OCI-LY1 (cell line): ENCODE measurements at regions not wholly inside any gene's neighbourhood (a gene's known extent, or its start where the extent isn't known, plus 50 kb on each side); places are given as distances from the start of the nearest gene placed in this dataset.

Experiments used
- H2AFZ ChIP-seq: fragments of 200-600 bp; sonication (generic), shearing (Covaris generic); 2 replicates; pipeline ENCODE4 v1.6.0; 2014; ENCODE audit warnings: antibody characterized with exemption, mild to moderate bottlenecking, low read length
- H3F3A ChIP-seq: fragments of 200-600 bp; sonication (generic), shearing (Covaris generic); 2 replicates; pipeline ENCODE4 v1.6.0; 2014; ENCODE audit warnings: mild to moderate bottlenecking, antibody characterized with exemption, low read length, moderate library complexity; ENCODE audit not compliant: insufficient read depth
- H3K27ac ChIP-seq: fragments of 200-600 bp; sonication (generic); 2 replicates; pipeline ENCODE4 v1.5.1; 2014; ENCODE audit warnings: low read length, mixed run types, mild to moderate bottlenecking, low read depth; ENCODE audit not compliant: poor library complexity, severe bottlenecking
- H3K27me3 ChIP-seq: fragments of 200-600 bp; sonication (generic); 2 replicates; pipeline ENCODE4 v1.6.0; 2014; ENCODE audit warnings: antibody characterized with exemption, mild to moderate bottlenecking, low read length, moderate library complexity; ENCODE audit not compliant: insufficient read depth
- H3K36me3 ChIP-seq: fragments of 200-600 bp; sonication (generic); 2 replicates; pipeline ENCODE4 v1.6.1; 2014; ENCODE audit warnings: mild to moderate bottlenecking, antibody characterized with exemption, low read length, moderate library complexity, mixed read lengths; ENCODE audit not compliant: insufficient read depth
- H3K4me1 ChIP-seq: fragments of 200-600 bp; sonication (generic); 2 replicates; pipeline ENCODE4 v1.5.1; 2014; ENCODE audit warnings: mild to moderate bottlenecking, low read length, moderate library complexity; ENCODE audit not compliant: insufficient read depth, severe bottlenecking
- H3K4me2 ChIP-seq: fragments of 200-600 bp; sonication (generic), shearing (Covaris generic); 2 replicates; pipeline ENCODE4 v1.6.1; 2014; ENCODE audit warnings: low read length
- H3K4me3 ChIP-seq: fragments of 200-600 bp; sonication (generic); 2 replicates; pipeline ENCODE4 v1.5.1; 2014; ENCODE audit warnings: low read length, low read depth, mild to moderate bottlenecking, mixed read lengths; ENCODE audit not compliant: poor library complexity, severe bottlenecking
- H3K79me2 ChIP-seq: fragments of 200-600 bp; shearing (Covaris generic); 2 replicates; pipeline ENCODE4 v1.6.1; 2016; ENCODE audit warnings: mixed run types, low read length, mixed read lengths; ENCODE audit not compliant: insufficient read depth
- H3K9ac ChIP-seq: fragments of 200-600 bp; sonication (generic), shearing (Covaris generic); 2 replicates; pipeline ENCODE4 v1.6.1; 2014; ENCODE audit warnings: mild to moderate bottlenecking, low read length, mixed read lengths
- H3K9me2 ChIP-seq: fragments of 200-600 bp; sonication (generic), shearing (Covaris generic); 2 replicates; pipeline ENCODE4 v1.6.1; 2014; ENCODE audit warnings: low read depth, mild to moderate bottlenecking, low read length, mixed read lengths
- H3K9me3 ChIP-seq: fragments of 200-600 bp; shearing (Covaris generic); 2 replicates; pipeline ENCODE4 v1.6.1; 2014; ENCODE audit warnings: low read length, mixed read lengths
- H4K20me1 ChIP-seq: fragments of 200-600 bp; sonication (generic), shearing (Covaris generic); 2 replicates; pipeline ENCODE4 v1.6.0; 2016; ENCODE audit warnings: mild to moderate bottlenecking, low read length; ENCODE audit not compliant: insufficient read depth
- CTCF ChIP-seq: fragments of 200-600 bp; sonication (generic), shearing (Covaris generic); IDR thresholded peaks from 2 replicates; pipeline ENCODE4 v1.5.1; 2017; ENCODE audit warnings: mild to moderate bottlenecking, antibody characterized with exemption, low read length, moderate library complexity, mixed read lengths
- EZH2 ChIP-seq: fragments of 200-600 bp; sonication (generic), shearing (Covaris generic); IDR thresholded peaks from 2 replicates; pipeline ENCODE4 v1.8.0; 2017; ENCODE audit warnings: borderline replicate concordance, mixed run types, mild to moderate bottlenecking, antibody characterized with exemption, low read length, moderate library complexity, mixed read lengths

GRCh38 chr14:101325319-101325718, 236.0 kb upstream of the DIO3 start:
- Histone ChIP-seq H2AFZ (no peak overlapping the region), H3K9me3 (no peaks in the 10 kb centered on the region), H3K27ac (no peak overlapping the region), H3K9ac (no peak overlapping the region), H3K4me3 (no peak overlapping the region), H3K9me2 (no peaks in the 10 kb centered on the region), H3K4me2 (no peak overlapping the region), H4K20me1 (no peaks in the 10 kb centered on the region), H3K36me3 (no peaks in the 10 kb centered on the region), H3K4me1 (no peaks in the 10 kb centered on the region), H3K27me3 (no peaks in the 10 kb centered on the region), H3K79me2 (no peaks in the 10 kb centered on the region), H3F3A (no peaks in the 10 kb centered on the region)
- no peak for TF ChIP-seq EZH2
- no peak for TF ChIP-seq CTCF

- H3K9me3 ChIP-seq, result no peaks in the 10 kb centered on the region
- no peaks in the 10 kb centered on the region for H3F3A ChIP-seq
- H3K79me2 ChIP-seq, result no peaks in the 10 kb centered on the region
- H3K27ac ChIP-seq, result no peak overlapping the region
- no peaks in the 10 kb centered on the region for H3K27me3 ChIP-seq
- H3K4me1 ChIP-seq, result no peaks in the 10 kb centered on the region
- H4K20me1 ChIP-seq, result no peaks in the 10 kb centered on the region
- no peak overlapping the region for H3K4me3 ChIP-seq
- H3K9ac ChIP-seq, result no peak overlapping the region
- H2AFZ ChIP-seq, result no peak overlapping the region
- no peaks in the 10 kb centered on the region for H3K36me3 ChIP-seq
- H3K4me2 ChIP-seq, result no peak overlapping the region
- no peaks in the 10 kb centered on the region for H3K9me2 ChIP-seq
- no peak for TF ChIP-seq CTCF
- no peak for TF ChIP-seq EZH2
Observed at GRCh38 chr14:101328412-101329028, 232.8 kb upstream of the DIO3 start.

- no peaks in the 10 kb centered on the region for H3K79me2 ChIP-seq
- no peak overlapping the region for H3K27ac ChIP-seq
- H2AFZ ChIP-seq, result no peak overlapping the region
- H3K36me3 ChIP-seq, result no peaks in the 10 kb centered on the region
- H3K27me3 ChIP-seq, result 0 out of 2 replicates have a peak, but pooled peaks cover under 1% of the 10 kb centered on the region
- TF ChIP-seq EZH2, result no peak
- TF ChIP-seq CTCF, result no peak
- H3K9me3 ChIP-seq, result no peaks in the 10 kb centered on the region
- H3K9ac ChIP-seq, result no peak overlapping the region
- no peaks in the 10 kb centered on the region for H3K9me2 ChIP-seq
- no peak overlapping the region for H3K4me3 ChIP-seq
- no peaks in the 10 kb centered on the region for H4K20me1 ChIP-seq
- H3F3A ChIP-seq, result no peaks in the 10 kb centered on the region
- H3K4me1 ChIP-seq, result no peaks in the 10 kb centered on the region
- no peak overlapping the region for H3K4me2 ChIP-seq
Observed at GRCh38 chr14:101330416-101331140, 230.7 kb upstream of the DIO3 start.
